ENCODE measurements at regions not wholly inside any gene's neighbourhood (a gene's known extent, or its start where the extent isn't known, plus 50 kb on each side); places are given as distances from the start of the nearest gene placed in this dataset.

- TF ChIP-seq CTCF (IDR thresholded peaks at IDR 0.05) (no peak), POLR2A (IDR thresholded peaks at IDR 0.05) (no peak)
Observed at GRCh38 chr16:64094992-64095634, 1026.8 kb downstream of the CDH11 start.

All from stomach (tissue), 4 donors.